ENCODE measurements at regions not wholly inside any gene's neighbourhood (a gene's known extent, or its start where the extent isn't known, plus 50 kb on each side); places are given as distances from the start of the nearest gene placed in this dataset.
A peak's percentile ranks its signal among the peaks of the same experiment; 100 is the strongest.

- peak overlapping the region in 1 of 2 experiments; percentile 17; a peak in 1 of 4 replicates for H3K27ac ChIP-seq (ENCODE audit: low read depth in 2 of 2, low read length in 1 of 2)
- POLR2A ChIA-PET: no interaction called here
- H3K36me3 ChIP-seq (replicated peaks in 1 of 2; ENCODE audit: control insufficient read depth in 1 of 2, insufficient read depth in 2 of 2, low read length in 1 of 2): no peaks in the 10 kb centered on the region
- H3K9me3 ChIP-seq: no peaks in the 10 kb centered on the region
- no peak overlapping the region for H2AFZ ChIP-seq (ENCODE audit: low read depth)
- 12% methylated on average over 1 of the region's 1 CpG for WGBS (ENCODE audit: low lambda C conversion rate)
- H3K79me2 ChIP-seq (ENCODE audit: insufficient read depth): no peaks in the 10 kb centered on the region
- no peak for TF ChIP-seq RCOR1 (IDR thresholded peaks at IDR 0.05; ENCODE audit: low read length)
- TF ChIP-seq CHD2 (IDR thresholded peaks at IDR 0.05; ENCODE audit: low read length, partially characterized antibody): no peak
- peak; percentile 22 for TF ChIP-seq JUND (IDR thresholded peaks at IDR 0.05)
- 0 out of 2 replicates have a peak, but pooled peaks have one; percentile 6 for TF ChIP-seq TCF12 (IDR thresholded peaks at IDR 0.05)
- peaks cover 5% of the 10 kb centered on the region for H3F3A ChIP-seq (replicated peaks; ENCODE audit: insufficient read depth)
- peaks cover 4 to 11% of the 10 kb centered on the region in 2 experiments; a peak in 3 of 4 replicates for H3K4me1 ChIP-seq (ENCODE audit: control insufficient read depth in 1 of 2, insufficient read depth in 2 of 2, low read depth in 1 of 2, low read length in 1 of 2)
- H3K9ac ChIP-seq: no peak overlapping the region
- H3K9me2 ChIP-seq: no peaks in the 10 kb centered on the region
- no peaks in the 10 kb centered on the region for H4K20me1 ChIP-seq (ENCODE audit: insufficient read depth)
- no peak overlapping the region for H3K4me2 ChIP-seq
- H3K27me3 ChIP-seq (ENCODE audit: insufficient read depth): no peaks in the 10 kb centered on the region
- no peak for DNase-seq
- CTCF ChIA-PET: interaction anchor here (1.5 kb wide), 1 partner anchor 21 kb away, joined by 4 read pairs; no protein-coding TSS in a partner anchor
- H3K4me3 ChIP-seq (ENCODE audit: low read depth in 2 of 2, low read length in 1 of 2): no peak overlapping the region
Measured at GRCh38 chr6:98579941-98580340, 254.4 kb upstream of the POU3F2 start.

- Histone ChIP-seq H3K36me3 (replicated peaks in 1 of 2; ENCODE audit: control insufficient read depth in 1 of 2, insufficient read depth in 2 of 2, low read length in 1 of 2) (no peaks in the 10 kb centered on the region), H3K27ac (ENCODE audit: low read depth in 2 of 2, low read length in 1 of 2) (no peak overlapping the region), H3K9me2 (no peaks in the 10 kb centered on the region), H3K4me2 (no peak overlapping the region), H3K27me3 (ENCODE audit: insufficient read depth) (no peaks in the 10 kb centered on the region), H3K4me1 (ENCODE audit: control insufficient read depth in 1 of 2, insufficient read depth in 2 of 2, low read depth in 1 of 2, low read length in 1 of 2) (peaks cover 0 to 11% of the 10 kb centered on the region in 2 experiments; a peak in 1 of 4 replicates), H3K9ac (no peak overlapping the region), H3F3A (replicated peaks; ENCODE audit: insufficient read depth) (peaks cover 5% of the 10 kb centered on the region), H3K79me2 (ENCODE audit: insufficient read depth) (no peaks in the 10 kb centered on the region), H4K20me1 (ENCODE audit: insufficient read depth) (no peaks in the 10 kb centered on the region), H3K4me3 (ENCODE audit: low read depth in 2 of 2, low read length in 1 of 2) (no peak overlapping the region), H2AFZ (ENCODE audit: low read depth) (no peak overlapping the region), H3K9me3 (no peaks in the 10 kb centered on the region)
- WGBS (ENCODE audit: low lambda C conversion rate): 70% methylated on average over 1 of the region's 1 CpG
- CTCF ChIA-PET: interaction anchor here (1.2 kb wide), 2 partner anchors 20 to 21 kb away, joined by 3 to 4 read pairs; no protein-coding TSS in a partner anchor
- no peak for DNase-seq
- TF ChIP-seq GATA2 (CRISPR knock-in tag; IDR thresholded peaks at IDR 0.05) (no peak), ZBTB33 (IDR thresholded peaks at IDR 0.05; ENCODE audit: borderline replicate concordance, low read depth) (no peak), EZH2phosphoT487 (IDR thresholded peaks at IDR 0.05; ENCODE audit: borderline replicate concordance, low read depth) (no peak), NFIC (IDR thresholded peaks at IDR 0.05; ENCODE audit: borderline replicate concordance) (no peak), MEF2A (IDR thresholded peaks at IDR 0.05; ENCODE audit: borderline replicate concordance, low read depth) (no peak), TCF12 (IDR thresholded peaks at IDR 0.05) (no peak), MAX (IDR thresholded peaks at IDR 0.05; ENCODE audit: low read depth) (no peak), SMC3 (IDR thresholded peaks at IDR 0.05; ENCODE audit: low read depth, low read length) (no peak), CTCF (IDR thresholded peaks at IDR 0.05) (no peak), EP300 (IDR thresholded peaks at IDR 0.05; ENCODE audit: borderline replicate concordance in 1 of 2, low read depth in 1 of 2, low read length in 1 of 2) (no peak), SIN3A (IDR thresholded peaks at IDR 0.05; ENCODE audit: borderline replicate concordance, low read depth, low read length) (no peak), IRF3 (IDR thresholded peaks at IDR 0.05; ENCODE audit: low read depth, low read length) (no peak), TAF1 (IDR thresholded peaks at IDR 0.05; ENCODE audit: borderline replicate concordance, low read depth, low read length) (no peak), YY1 (IDR thresholded peaks at IDR 0.05; ENCODE audit: low read depth) (no peak), RXRA (IDR thresholded peaks at IDR 0.05; ENCODE audit: borderline replicate concordance, low read depth) (no peak), FOXJ3 (CRISPR knock-in tag; IDR thresholded peaks at IDR 0.05) (no peak), RAD21 (IDR thresholded peaks at IDR 0.05; ENCODE audit: low read length) (no peak), TEAD4 (IDR thresholded peaks at IDR 0.05; ENCODE audit: borderline replicate concordance, insufficient read depth) (no peak)
- POLR2A ChIA-PET: no interaction called here
Measured at GRCh38 chr6:98581705-98582104, 252.7 kb upstream of the POU3F2 start.
